ENCODE measurements at regions not wholly inside any gene's neighbourhood (a gene's known extent, or its start where the extent isn't known, plus 50 kb on each side); places are given as distances from the start of the nearest gene placed in this dataset.
"Not testable (repeated sequence)": the region's sequence is repeated elsewhere in the genome, so short reads cannot be mapped to it uniquely, and the experiment has no call there.

GRCh38 chr1:143845193-143845592 lies 126.6 kb downstream of the FAM72C start:
- TF ChIP-seq USF2 (IDR thresholded peaks at IDR 0.05; ENCODE audit: borderline replicate concordance, low read depth, low read length); REST (IDR thresholded peaks at IDR 0.05; ENCODE audit: low read depth, low read length); CTCF (IDR thresholded peaks at IDR 0.05); PBX3 (IDR thresholded peaks at IDR 0.05); SMC3 (IDR thresholded peaks at IDR 0.05; ENCODE audit: low read depth, low read length); MAX (IDR thresholded peaks at IDR 0.05; ENCODE audit: low read depth); FOXM1 (IDR thresholded peaks at IDR 0.05; ENCODE audit: low read depth); POLR2AphosphoS5 (IDR thresholded peaks at IDR 0.05; ENCODE audit: low read depth, low read length); IRF3 (IDR thresholded peaks at IDR 0.05; ENCODE audit: low read depth, low read length): not testable (repeated sequence)
